ENCODE measurements at regions not wholly inside any gene's neighbourhood (a gene's known extent, or its start where the extent isn't known, plus 50 kb on each side); places are given as distances from the start of the nearest gene placed in this dataset.

DNA sequence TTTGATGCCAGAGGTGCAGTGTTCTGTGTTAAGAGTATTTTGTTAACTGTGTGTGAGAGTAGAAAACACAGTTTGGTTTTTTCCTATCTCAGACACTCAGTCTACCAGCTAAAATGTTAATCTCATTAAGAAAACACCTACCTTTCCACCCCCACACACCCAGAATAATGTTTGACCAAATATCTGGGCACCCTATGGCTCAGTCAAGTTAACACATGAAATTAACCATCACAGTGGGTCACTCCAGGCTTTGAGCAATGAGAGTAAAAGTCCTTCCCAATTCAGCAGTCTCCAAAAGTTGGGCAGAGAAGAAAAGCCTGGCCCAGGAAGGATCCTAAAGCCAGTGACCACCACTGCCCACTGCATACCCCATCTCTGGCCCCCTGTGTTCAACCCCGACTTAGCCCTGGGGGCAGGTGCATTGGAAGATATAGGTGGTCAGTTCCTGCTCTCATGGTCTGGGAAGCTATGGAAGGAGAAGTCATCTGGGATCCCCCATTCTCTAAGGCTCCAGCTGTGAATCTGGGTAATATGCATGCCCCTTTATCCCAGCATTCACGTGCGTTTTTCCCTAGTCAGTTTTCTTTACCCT lies 50.2 kb upstream of the CSF3R start:
- no peak for DNase-seq (ENCODE audit: low read depth, low spot score)
- TF ChIP-seq, protein P1, sequence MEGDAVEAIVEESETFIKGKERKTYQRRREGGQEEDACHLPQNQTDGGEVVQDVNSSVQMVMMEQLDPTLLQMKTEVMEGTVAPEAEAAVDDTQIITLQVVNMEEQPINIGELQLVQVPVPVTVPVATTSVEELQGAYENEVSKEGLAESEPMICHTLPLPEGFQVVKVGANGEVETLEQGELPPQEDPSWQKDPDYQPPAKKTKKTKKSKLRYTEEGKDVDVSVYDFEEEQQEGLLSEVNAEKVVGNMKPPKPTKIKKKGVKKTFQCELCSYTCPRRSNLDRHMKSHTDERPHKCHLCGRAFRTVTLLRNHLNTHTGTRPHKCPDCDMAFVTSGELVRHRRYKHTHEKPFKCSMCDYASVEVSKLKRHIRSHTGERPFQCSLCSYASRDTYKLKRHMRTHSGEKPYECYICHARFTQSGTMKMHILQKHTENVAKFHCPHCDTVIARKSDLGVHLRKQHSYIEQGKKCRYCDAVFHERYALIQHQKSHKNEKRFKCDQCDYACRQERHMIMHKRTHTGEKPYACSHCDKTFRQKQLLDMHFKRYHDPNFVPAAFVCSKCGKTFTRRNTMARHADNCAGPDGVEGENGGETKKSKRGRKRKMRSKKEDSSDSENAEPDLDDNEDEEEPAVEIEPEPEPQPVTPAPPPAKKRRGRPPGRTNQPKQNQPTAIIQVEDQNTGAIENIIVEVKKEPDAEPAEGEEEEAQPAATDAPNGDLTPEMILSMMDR (IDR thresholded peaks at IDR 0.05; ENCODE audit: low read depth, low read length) = no peak
- in situ Hi-C loops (cut with HindIII; ENCODE audit: low sequenced_read_pairs) = no loop called here
- no peak overlapping the region for H3K4me3 ChIP-seq (ENCODE audit: low read depth, low read length)
